ENCODE measurements at regions not wholly inside any gene's neighbourhood (a gene's known extent, or its start where the extent isn't known, plus 50 kb on each side); places are given as distances from the start of the nearest gene placed in this dataset.

DNA sequence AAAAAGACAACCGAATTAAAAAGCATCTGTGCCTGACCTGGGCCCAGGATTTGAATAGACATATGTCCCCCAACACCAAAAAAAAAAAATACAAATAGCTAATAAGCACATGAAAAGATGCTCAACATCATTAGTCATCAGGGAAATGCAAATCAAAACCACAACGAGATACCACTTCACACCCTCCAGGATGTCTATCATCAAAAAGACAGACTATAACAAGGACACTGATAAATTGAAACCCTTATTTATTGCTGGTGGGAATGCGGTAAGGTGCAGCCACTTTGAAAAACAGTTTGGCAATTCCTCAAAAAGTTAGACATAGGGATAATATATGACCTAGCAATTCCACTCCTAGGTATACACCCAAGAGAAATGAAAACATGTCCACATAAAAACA lies 72.3 kb upstream of the CAMK1G start:
- no peak overlapping the region for H3K4me3 Mint-ChIP-seq
- peaks cover 15% of the 10 kb centered on the region for H3K27me3 Mint-ChIP-seq
- H3K4me1 Mint-ChIP-seq (ENCODE audit: low read depth): no peaks in the 10 kb centered on the region
- no peak overlapping the region for H3K27ac Mint-ChIP-seq
- H3K9me3 Mint-ChIP-seq: no peaks in the 10 kb centered on the region
- no peaks in the 10 kb centered on the region for H3K36me3 Mint-ChIP-seq (ENCODE audit: low read depth)

DNA sequence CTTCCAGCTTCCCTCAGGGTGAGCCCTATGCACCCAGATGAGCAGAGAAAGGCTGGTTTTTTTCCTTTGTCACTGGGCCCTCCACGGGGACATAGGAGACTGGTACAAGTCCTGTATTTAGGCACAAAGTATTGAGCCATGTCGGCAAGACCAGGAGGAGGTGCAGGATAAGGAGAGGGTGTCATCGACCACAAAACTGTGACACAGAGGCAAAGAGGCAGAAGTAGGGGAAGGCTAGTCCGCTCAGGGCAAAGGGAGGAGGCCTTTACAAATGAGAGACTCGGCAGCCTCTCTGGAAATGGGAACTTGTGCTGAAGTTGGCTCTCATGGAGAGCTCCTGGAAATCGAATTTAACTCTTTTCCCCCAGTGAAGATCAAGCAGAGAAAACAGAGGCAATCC lies 70.7 kb upstream of the CAMK1G start:
- no peaks in the 10 kb centered on the region for H3K36me3 Mint-ChIP-seq (ENCODE audit: low read depth)
- peaks cover 11% of the 10 kb centered on the region for H3K27me3 Mint-ChIP-seq
- no peak overlapping the region for H3K27ac Mint-ChIP-seq
- H3K9me3 Mint-ChIP-seq: no peaks in the 10 kb centered on the region
- no peaks in the 10 kb centered on the region for H3K4me1 Mint-ChIP-seq (ENCODE audit: low read depth)
- no peak overlapping the region for H3K4me3 Mint-ChIP-seq

DNA sequence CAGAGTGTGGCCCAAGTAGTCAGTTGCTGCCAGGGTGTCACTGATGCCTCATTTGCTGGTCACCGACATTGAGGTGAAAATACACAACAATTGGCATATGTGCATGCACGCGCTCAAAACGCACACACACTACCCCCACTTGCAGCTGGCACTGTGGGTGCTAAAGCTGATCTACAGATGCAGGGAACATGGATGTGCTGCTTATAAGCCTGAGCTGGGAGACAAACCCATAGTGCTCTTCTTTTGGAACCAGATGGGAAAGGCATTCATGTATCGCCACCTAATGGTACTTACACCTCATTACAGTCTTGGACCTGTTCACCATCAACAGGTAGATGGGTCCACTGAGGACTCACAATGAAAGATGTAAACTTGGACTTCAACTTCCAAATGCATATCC lies 70.3 kb upstream of the CAMK1G start:
- no peak overlapping the region for H3K4me3 Mint-ChIP-seq
- H3K27me3 Mint-ChIP-seq: peaks cover 15% of the 10 kb centered on the region
- H3K4me1 Mint-ChIP-seq (ENCODE audit: low read depth): no peaks in the 10 kb centered on the region
- no peaks in the 10 kb centered on the region for H3K36me3 Mint-ChIP-seq (ENCODE audit: low read depth)
- no peak overlapping the region for H3K27ac Mint-ChIP-seq
- no peaks in the 10 kb centered on the region for H3K9me3 Mint-ChIP-seq

DNA sequence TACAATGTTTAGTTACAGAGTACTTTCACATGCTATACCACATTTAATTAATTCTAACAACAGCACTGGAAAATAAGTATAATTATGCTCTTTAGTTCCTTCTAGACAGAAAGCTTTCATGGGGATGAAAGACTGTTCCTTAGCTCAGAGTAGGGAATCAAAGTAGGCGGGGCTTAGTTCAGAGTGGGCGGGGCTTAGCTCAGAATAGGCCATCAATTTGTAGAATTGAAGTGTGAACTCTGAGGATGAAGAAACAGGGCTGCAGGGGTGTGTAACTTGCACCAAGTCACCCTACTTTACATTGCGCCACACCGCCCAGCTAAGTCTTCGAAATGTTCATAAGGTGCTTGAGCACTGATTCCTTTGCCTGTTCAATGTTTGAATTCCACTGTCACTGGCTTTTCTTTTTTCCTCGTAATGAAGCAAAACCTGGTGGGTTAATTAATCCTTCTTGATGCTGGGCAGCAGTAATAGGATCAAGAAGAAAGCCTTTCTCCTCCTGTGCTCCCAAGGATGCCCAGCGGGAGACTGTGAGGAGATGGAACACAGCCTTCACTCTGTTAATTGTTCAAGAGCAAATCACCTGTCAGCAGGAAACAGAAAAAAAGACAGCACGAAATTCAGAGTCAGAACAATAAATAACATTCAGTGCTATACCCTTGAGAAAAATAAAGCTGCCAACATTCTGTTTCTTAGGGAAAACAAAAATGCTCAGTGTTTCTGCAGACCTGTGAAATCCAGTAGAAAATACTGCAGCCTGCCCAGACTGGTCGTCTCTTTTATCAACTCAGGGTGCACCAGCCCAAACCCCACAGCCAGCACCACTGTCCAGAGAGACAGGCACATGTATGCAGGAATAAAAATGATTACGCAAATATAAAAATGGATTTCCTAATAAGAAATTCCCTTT lies 66.5 kb upstream of the CAMK1G start:
- H3K27me3 Mint-ChIP-seq: peaks cover 23% of the 10 kb centered on the region
- H3K9me3 Mint-ChIP-seq: no peaks in the 10 kb centered on the region
- no peaks in the 10 kb centered on the region for H3K4me1 Mint-ChIP-seq (ENCODE audit: low read depth)

DNA sequence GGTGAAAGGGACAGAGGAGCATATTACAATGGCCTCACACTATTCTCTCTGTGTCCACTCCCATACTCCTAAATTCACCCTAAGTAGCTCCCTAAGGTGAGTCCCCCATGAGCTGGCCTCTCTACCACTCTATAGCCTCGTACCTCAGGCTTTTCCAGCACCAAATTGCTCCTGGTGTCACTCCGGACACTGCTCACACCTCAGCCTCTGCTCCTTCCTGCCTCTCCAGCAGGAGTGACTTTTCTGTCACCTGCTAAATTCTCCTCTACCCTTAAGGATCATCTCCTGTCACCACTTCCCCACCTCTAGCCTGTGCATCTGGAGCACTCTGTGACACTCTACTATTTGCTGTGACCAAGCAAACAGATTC lies 65.8 kb upstream of the CAMK1G start:
- no peaks in the 10 kb centered on the region for H3K36me3 Mint-ChIP-seq (ENCODE audit: low read depth)

More for the DNA sequence above, 66.5 kb upstream of the CAMK1G start:
- H3K4me3 Mint-ChIP-seq: no peak overlapping the region
- H3K27ac Mint-ChIP-seq: no peak overlapping the region
- no peaks in the 10 kb centered on the region for H3K36me3 Mint-ChIP-seq (ENCODE audit: low read depth)

DNA sequence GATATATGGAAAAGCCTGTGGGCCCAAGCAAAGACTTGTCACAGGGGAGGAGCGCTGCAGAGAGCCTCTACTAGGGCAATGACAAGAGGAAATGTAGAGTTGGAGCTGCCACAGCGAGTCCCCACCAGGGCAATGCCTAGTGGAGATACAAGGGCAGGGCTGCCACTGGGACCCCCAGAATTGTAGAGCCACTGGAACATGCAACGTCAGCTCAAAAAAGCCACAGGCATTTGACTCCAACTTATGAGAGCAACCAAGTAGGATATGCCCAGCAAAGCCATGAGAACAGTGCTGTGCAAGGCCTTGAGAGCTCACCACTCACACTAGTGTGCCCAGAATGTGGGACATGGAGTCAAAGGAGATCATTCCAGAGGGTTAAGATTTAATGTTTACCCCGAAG lies 63.7 kb upstream of the CAMK1G start:
- H3K27ac Mint-ChIP-seq: no peak overlapping the region
- H3K27me3 Mint-ChIP-seq: peaks cover 20% of the 10 kb centered on the region
- H3K4me1 Mint-ChIP-seq (ENCODE audit: low read depth): no peaks in the 10 kb centered on the region
- H3K36me3 Mint-ChIP-seq (ENCODE audit: low read depth): no peaks in the 10 kb centered on the region
- no peaks in the 10 kb centered on the region for H3K9me3 Mint-ChIP-seq
- no peak overlapping the region for H3K4me3 Mint-ChIP-seq

More for the DNA sequence above, 65.8 kb upstream of the CAMK1G start:
- no peak overlapping the region for H3K4me3 Mint-ChIP-seq
- H3K4me1 Mint-ChIP-seq (ENCODE audit: low read depth): no peaks in the 10 kb centered on the region
- peaks cover 23% of the 10 kb centered on the region for H3K27me3 Mint-ChIP-seq
- no peak overlapping the region for H3K27ac Mint-ChIP-seq
- no peaks in the 10 kb centered on the region for H3K9me3 Mint-ChIP-seq

DNA sequence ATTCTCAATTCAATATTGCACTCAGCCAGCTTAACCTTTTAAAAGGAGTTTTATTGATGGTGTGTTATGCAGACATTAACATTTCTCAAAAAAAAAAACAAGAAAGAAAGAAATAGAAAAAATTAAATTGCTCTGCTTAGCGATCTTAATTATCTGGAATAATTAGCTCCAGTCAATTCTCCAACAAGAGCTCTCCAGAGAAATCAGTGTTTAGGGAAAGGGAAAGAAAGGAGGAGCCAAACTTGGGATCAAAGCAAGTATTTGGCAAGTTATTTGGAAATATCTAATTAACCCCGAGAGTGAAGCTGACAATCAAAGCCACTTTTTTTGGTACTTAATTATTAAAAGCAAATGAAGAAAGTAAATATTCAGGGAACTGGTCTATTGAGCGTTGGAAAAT lies 60.7 kb upstream of the CAMK1G start:
- Mint-ChIP-seq H3K4me3 (no peak overlapping the region), H3K27ac (no peak overlapping the region), H3K4me1 (ENCODE audit: low read depth) (no peaks in the 10 kb centered on the region), H3K27me3 (peaks cover 16% of the 10 kb centered on the region), H3K36me3 (ENCODE audit: low read depth) (no peaks in the 10 kb centered on the region), H3K9me3 (no peaks in the 10 kb centered on the region)

DNA sequence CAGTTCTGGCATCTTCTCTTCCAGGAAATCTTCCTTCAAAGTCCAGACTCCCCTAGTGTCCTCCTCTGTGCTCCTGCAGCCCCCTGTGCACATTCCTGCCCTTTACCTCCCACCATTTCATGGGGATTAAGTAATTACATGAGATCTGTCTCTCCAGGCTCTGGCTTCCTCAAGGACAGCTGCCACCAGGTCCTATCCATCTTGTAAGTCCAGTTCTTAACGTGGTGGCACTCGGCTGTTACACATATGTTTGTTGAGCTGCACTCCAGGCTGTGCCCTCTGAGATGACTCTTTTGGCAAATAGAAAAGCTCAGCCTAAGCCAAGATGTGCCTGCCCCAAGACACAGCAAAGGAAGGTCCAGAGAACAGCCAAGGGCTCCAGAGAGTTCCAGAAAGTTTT lies 57.4 kb upstream of the CAMK1G start:
- Mint-ChIP-seq H3K4me3 (no peak overlapping the region), H3K27me3 (peaks cover 5% of the 10 kb centered on the region), H3K4me1 (ENCODE audit: low read depth) (no peaks in the 10 kb centered on the region), H3K27ac (no peak overlapping the region), H3K36me3 (ENCODE audit: low read depth) (no peaks in the 10 kb centered on the region), H3K9me3 (no peaks in the 10 kb centered on the region)

DNA sequence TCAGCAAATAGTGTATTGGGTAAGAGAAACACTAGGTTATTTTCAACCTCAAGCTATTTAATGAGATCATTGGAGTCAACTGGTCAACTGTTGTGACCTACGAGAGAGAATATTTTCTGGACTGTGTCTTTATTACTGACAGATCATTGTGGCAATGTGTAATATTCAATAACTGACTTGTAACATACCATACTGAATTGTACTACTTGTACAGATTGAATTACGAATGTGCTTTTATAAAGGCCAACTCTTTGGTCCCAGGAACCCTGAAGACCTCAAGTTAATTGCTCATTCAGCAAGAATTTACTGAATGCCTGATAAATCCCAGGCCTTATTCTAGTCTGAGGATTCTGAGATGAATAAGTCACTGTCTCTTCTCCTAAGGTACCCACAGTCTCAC lies 56.1 kb upstream of the CAMK1G start:
- Mint-ChIP-seq H3K27me3 (peaks cover 10% of the 10 kb centered on the region), H3K4me3 (no peak overlapping the region), H3K9me3 (no peaks in the 10 kb centered on the region), H3K36me3 (ENCODE audit: low read depth) (no peaks in the 10 kb centered on the region), H3K27ac (no peak overlapping the region), H3K4me1 (ENCODE audit: low read depth) (no peaks in the 10 kb centered on the region)

DNA sequence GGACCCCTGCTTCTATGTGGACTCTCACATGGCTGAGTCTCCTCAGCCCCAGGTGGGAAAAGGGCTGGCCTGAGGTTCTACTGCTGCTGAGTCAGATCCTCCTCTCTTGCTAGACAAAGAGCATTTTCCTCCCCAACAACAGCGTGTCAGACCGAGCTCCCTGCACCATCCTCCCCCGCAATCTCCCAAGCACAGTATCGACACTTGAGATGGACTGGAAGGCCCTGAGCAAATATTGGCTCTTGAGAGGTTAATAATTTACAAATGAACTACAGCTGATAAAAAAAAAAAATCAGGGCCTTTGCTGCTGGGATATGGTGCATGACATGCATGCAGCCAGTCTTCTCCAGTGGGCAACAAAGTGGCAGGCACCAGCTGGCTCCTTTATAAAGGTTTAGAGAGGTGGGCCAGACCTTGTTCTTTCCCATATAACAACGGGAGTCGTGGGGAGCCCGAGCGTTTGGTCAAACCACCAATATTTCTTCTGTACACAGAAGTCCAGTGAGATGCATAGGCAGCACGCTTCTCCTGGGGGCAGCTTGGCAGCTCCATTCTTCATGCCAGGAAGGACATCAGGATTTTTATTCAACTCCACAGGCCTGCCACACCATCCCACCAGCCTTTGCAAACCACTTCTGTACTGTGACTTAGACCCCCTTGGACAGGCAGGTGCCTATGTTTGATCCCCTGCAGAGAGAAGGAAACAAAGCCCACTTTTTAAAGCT lies 55.4 kb upstream of the CAMK1G start:
- no peaks in the 10 kb centered on the region for H3K4me1 Mint-ChIP-seq (ENCODE audit: low read depth)
- no peaks in the 10 kb centered on the region for H3K9me3 Mint-ChIP-seq
- H3K27ac Mint-ChIP-seq: no peak overlapping the region
- H3K36me3 Mint-ChIP-seq (ENCODE audit: low read depth): no peaks in the 10 kb centered on the region
- no peak overlapping the region for H3K4me3 Mint-ChIP-seq
- H3K27me3 Mint-ChIP-seq: peaks cover 11% of the 10 kb centered on the region

DNA sequence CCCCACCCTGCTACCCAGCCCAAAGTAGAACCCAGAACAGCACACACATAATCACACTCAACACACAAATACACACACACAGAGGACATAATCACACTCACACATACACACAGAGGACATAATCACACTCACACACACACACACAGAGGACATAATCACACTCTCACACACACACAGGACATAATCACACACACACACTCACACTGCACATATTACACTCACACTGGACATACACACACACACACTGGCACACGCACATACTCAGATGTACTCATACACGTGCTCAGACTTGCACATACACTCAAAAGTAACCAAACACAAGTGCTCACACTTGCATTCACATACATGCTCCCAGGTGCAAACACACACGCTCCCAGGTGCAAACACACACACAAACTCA lies 54.3 kb upstream of the CAMK1G start:
- Mint-ChIP-seq H3K36me3 (ENCODE audit: low read depth) (no peaks in the 10 kb centered on the region), H3K4me3 (no peak overlapping the region), H3K27ac (no peak overlapping the region), H3K9me3 (no peaks in the 10 kb centered on the region), H3K4me1 (ENCODE audit: low read depth) (no peaks in the 10 kb centered on the region), H3K27me3 (peaks cover 13% of the 10 kb centered on the region)

DNA sequence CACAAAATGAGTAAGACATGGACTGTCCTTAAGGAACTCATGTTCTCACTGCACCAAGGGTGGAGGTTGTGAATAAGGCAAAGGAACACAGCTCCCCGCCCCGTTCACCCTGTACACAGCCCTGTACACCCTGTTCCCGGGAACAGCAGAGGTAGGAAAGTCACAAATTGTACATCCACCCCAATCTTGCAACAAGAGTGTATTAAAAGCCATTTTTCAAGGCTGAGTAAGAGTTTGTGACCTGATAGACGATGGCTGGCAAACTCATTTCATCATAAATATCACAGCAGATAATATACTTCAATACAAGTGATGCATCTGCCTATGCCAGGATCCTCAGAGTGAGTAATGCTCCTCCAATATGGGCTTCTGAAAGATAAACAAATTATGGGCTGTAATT lies 52.5 kb upstream of the CAMK1G start:
- Mint-ChIP-seq H3K4me3 (no peak overlapping the region), H3K36me3 (ENCODE audit: low read depth) (no peaks in the 10 kb centered on the region), H3K9me3 (no peaks in the 10 kb centered on the region), H3K27ac (no peak overlapping the region), H3K4me1 (ENCODE audit: low read depth) (no peaks in the 10 kb centered on the region), H3K27me3 (peaks cover 9% of the 10 kb centered on the region)

DNA sequence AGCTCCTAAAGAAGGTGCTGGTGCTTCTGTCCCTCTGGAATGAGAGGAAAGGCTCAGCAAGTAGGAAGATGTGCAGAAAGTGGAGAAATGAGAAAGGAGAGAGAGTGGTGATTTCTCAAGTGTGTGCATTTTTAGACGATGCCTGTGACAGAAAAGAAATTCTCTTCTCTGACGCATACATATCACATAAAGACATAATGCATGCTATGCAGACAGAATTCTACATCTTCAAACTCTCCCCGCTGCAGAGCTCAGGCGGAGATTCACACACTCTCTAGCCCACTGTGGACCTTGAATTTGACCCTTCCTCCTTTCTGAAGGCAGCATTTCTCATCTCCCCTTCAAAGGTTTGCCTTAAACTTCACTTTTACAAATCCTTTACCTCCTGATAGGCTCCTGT lies 52.0 kb upstream of the CAMK1G start:
- Mint-ChIP-seq H3K27ac (no peak overlapping the region), H3K4me1 (ENCODE audit: low read depth) (no peaks in the 10 kb centered on the region), H3K9me3 (no peaks in the 10 kb centered on the region), H3K36me3 (ENCODE audit: low read depth) (no peaks in the 10 kb centered on the region), H3K27me3 (peaks cover 9% of the 10 kb centered on the region), H3K4me3 (no peak overlapping the region)

Data from stimulated activated naive CD8-positive, alpha-beta T cell treated with anti-CD3 and anti-CD28 coated beads, Interleukin-15, Interleukin-2, amounts not matched to agents 100 ng/mL and 50 ng/mL, for 24 hours (primary cell).